HG03521 (cell line): ENCODE measurements at regions not wholly inside any gene's neighbourhood (a gene's known extent, or its start where the extent isn't known, plus 50 kb on each side); places are given as distances from the start of the nearest gene placed in this dataset.
"Not testable (repeated sequence)": the region's sequence is repeated elsewhere in the genome, so short reads cannot be mapped to it uniquely, and the experiment has no call there.

ENCODE experiments used
- ATAC-seq: cut with Tn5 transposase; IDR thresholded peaks from one replicate; pipeline ENCODE4 v1.9.1; 2021; ENCODE audit warnings: mild to moderate bottlenecking, moderate library complexity; ENCODE audit not compliant: unreplicated experiment

DNA sequence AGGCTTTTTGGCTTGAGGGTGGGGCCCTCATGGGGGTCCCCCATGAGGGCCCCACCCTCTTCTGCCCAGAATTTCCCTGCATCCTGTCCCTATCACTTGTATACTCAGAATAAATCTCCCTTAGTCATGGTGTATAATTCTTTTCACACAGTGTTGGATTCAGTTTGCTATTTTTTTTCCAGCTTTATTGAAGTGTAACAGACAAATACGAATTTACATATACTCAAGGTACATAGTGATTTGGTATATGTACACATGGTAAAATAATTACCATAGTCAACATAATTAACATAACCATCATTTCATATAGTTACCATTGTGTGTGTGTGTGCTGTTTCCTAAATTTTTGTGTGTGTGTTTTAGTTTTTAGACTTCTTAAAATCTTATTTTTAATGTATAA, 289.4 kb downstream of the CNTNAP3B start:
- ATAC-seq = not testable (repeated sequence)

DNA sequence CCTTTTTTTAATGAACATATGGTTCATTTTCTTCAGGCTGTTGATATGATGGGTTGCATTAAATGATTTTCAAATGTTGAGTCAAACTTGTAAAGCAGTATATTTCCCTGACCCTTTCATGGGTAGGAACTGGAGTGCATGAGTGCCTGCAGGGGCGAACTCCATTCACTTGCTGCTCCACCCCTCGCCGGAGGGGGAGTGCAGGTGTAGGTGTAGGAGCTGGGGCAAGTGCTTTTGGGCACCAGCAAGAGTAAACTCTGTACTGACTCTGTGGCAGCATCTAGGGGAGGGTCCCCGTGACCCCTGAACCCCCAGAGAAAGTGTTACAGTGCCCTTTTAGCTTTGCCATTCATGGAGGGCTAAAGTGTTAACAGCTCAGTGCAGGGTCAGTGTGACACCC, 290.3 kb downstream of the CNTNAP3B start:
- not testable (repeated sequence) for ATAC-seq

- ATAC-seq = not testable (repeated sequence)
These were observed 290.7 kb downstream of the CNTNAP3B start for GRCh38 chr9:41838562-41838851.

DNA sequence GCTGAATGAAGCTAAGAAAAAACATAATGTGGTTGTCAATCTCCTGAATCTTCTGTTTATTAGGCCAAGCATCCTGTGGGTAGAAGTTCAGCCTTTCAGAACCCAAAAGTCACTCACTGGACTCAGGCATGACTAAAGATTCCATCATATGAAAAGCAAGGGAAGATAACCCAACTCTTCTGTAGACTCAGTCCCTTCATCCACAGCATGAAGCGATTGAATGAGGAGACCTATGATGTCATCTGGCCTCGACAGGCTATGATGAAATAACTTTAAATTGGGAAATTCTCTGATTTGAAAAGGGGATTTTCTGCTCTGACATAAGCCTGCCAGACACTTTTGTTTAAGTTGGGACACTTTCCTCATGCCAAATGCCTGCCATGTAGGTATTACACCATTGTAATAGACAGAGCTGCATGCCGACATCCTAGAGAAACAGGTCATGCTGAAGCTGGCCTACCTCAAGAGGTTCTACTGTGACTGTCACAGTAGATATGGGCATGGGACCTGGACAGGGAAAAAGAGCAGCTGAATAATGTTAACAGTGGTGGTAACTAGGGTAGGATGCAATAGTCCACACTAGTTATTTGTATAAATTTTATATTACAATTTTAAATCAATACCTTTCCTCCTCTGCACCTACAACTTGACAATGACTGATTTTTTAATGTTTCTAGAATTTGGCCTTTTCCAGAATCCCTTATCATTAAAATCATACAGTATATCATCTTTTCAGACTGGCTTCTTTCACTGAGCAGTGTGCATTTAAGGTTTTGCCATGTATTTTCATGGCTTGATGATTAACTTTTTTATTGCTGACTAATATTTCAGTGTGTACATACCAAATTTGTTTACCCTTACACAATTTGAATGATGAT, 291.3 kb downstream of the CNTNAP3B start:
- ATAC-seq = not testable (repeated sequence)

- not testable (repeated sequence) for ATAC-seq
These were observed 296.1 kb downstream of the CNTNAP3B start for GRCh38 chr9:41833108-41833507.

- ATAC-seq = not testable (repeated sequence)
These were observed 304.5 kb downstream of the CNTNAP3B start for GRCh38 chr9:41824723-41825122.

- ATAC-seq = not testable (repeated sequence)
These were observed 326.5 kb downstream of the CNTNAP3B start for GRCh38 chr9:41802706-41803105.

- not testable (repeated sequence) for ATAC-seq
These were observed 330.5 kb downstream of the CNTNAP3B start for GRCh38 chr9:41798684-41799083.

DNA sequence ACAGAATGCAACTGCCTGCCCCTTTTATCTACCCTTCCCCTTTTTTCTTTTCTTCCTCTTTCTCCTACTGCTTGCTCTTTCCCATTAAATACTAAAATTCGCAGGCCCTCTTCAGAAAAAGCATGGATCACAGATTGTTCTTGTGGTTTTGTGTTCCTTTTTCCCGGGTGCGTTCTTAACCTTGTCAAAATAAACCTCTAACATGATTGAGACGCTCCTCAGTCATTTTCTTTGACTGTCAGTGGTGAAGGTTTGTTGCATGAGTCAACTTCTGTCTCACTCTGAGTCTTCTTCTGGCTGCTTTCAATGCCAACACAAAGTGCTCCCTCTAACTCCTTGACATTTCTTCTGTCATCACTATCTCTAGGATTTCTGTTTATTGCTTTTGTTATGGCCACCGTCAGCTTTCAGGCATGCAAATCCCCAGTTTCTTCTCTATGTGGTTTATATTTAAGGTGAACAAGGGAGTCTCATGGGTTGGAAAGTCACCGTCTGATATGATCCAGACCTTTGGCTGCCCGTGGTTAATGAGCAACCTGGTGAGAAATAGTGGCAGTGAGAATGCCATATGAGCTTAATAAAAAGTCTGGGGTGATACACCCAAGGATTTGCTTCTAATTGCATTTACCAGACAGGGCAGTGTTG, 338.4 kb downstream of the CNTNAP3B start:
- not testable (repeated sequence) for ATAC-seq

GRCh38 chr9:41790007-41790406, 339.2 kb downstream of the CNTNAP3B start:
- ATAC-seq = not testable (repeated sequence)

DNA sequence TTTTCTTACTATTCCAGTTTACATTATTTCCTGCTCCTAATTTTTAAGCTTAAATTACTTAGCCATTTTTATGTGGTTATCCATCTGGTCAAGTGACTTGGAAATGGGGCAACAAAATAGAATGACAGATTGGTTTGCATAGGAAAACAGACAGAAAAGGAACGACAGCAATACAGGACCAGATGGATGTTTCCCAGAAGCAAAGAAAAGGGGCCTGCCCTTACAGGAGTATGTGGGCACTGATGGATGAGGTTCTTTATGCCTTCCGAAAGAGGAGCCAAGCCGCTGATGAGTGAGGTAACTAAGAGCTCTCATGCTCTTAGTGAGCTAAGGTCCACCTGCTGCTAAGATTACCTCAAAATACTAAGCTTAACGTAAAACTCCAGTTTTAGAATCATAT, 339.8 kb downstream of the CNTNAP3B start:
- not testable (repeated sequence) for ATAC-seq

DNA sequence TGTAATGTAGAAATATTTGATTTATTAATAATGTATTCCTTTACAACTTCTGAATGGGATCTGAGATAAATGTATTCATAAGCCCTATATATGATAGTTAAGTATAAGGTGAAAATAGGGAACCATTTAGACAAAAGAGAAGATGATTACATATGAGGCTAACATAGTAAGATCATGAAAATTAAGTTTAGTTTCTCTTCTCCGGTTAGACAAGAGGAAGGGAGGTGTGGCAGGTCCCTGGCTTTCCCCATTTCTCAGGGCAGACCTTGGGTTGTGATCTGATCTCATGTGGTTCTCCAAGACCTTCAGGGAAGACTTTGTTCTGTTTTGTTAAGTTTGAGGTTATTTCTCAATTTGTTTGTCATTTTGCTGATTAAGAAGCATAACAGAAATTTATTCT, 341.3 kb downstream of the CNTNAP3B start:
- ATAC-seq = not testable (repeated sequence)

DNA sequence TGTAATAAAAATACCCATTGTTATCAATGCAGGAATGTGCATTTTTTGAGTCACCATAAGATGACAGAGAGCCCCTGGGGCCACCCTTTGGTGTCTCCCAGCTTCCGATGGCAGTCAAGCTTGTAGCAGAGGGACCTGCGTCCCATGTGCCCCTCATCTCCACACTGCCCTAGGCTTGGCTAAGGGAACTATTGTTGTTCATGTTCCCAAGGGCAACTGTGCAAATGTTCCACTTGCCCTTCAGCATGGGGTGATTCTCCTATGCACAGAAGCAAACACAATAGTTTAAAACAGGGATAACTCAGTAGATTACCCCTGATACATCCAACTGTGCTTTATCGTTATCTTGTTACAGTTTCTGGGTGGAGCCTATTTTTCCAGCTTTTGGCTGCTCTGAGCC, 342.0 kb downstream of the CNTNAP3B start:
- ATAC-seq = not testable (repeated sequence)

- ATAC-seq = not testable (repeated sequence)
These were observed 345.2 kb downstream of the CNTNAP3B start for GRCh38 chr9:41784006-41784405.

GRCh38 chr9:41783070-41783810, 346.0 kb downstream of the CNTNAP3B start:
- not testable (repeated sequence) for ATAC-seq

- ATAC-seq = not testable (repeated sequence)
These were observed 347.3 kb downstream of the CNTNAP3B start for GRCh38 chr9:41781899-41782298.

DNA sequence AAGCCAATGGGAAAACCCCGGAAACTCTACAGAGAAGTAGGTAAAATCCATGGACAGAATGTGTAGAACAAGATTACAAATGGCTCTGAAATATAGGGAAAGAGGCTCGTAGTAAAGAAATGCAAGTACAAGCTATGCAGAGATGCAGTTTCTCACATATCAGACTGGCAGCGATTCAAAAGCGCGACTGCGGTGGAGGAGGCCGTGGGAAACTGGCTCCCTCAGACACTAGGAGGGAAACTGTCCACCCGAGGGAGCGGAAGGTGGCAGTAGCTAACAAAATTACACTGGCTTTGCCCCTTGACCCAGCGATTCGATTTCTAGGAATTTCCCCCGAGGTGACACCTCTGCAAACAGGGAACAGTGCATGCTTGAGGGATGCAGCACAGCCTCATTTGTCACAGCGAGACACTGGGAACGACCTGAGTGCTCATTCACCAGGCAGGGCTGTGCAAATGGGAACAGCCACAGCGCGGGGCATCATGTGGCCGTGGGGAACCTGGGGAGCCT, 349.3 kb downstream of the CNTNAP3B start:
- ATAC-seq = not testable (repeated sequence)

GRCh38 chr9:41779192-41779591, 350.0 kb downstream of the CNTNAP3B start:
- ATAC-seq = not testable (repeated sequence)

GRCh38 chr9:41778535-41779071, 350.6 kb downstream of the CNTNAP3B start:
- not testable (repeated sequence) for ATAC-seq

- ATAC-seq = not testable (repeated sequence)
These were observed 351.7 kb downstream of the CNTNAP3B start for GRCh38 chr9:41777536-41777935.

DNA sequence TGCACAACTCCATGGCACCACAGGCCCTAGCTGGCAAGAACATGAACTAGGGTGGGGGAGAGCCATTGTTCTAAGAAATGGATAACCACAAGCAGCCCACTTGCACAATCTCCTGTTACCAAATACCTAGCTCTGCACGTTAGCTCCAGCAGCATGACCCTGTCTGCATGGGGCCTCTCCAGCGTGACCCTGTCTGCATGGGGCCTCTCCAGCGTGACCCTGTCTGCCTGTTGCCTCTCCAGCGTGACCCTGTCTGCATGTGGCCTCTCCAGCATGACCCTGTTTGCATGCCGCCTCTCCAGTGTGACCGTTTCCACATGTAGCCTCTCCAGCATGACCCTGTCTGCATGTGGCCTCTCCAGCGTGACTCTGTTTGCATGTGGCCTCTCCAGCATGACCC, 356.7 kb downstream of the CNTNAP3B start:
- ATAC-seq = not testable (repeated sequence)
